MCF 10A (cell line): ENCODE measurements at regions not wholly inside any gene's neighbourhood (a gene's known extent, or its start where the extent isn't known, plus 50 kb on each side); places are given as distances from the start of the nearest gene placed in this dataset.

ENCODE experiments used
- BruUV-seq: library from RNA; stranded (reverse); fragments of 400-500 nt; replicated peaks from 2 replicates; lab custom pipeline; 2021; lab: Mats Ljungman, UMichigan
- CTCF ChIA-PET: fragments of 300-600 bp; sonication (Branson Sonifier 250); formaldehyde crosslinking; extraction: SDS; loops from one replicate; lab custom pipeline; 2021; ENCODE audit warnings: antibody characterized with exemption, inconsistent platforms; lab: Yijun Ruan, JAX
- POLR2A ChIA-PET: fragments of 300-600, 350-650 bp; sonication (Branson Sonifier 250); formaldehyde crosslinking; extraction: SDS; loops from one replicate; lab custom pipeline; 2020; ENCODE audit warnings: antibody characterized with exemption, inconsistent platforms; lab: Yijun Ruan, JAX
- DNase-seq: peaks from one replicate; pipeline ENCODE4 v3.0.0-alpha.2; 2018; ENCODE audit not compliant: unreplicated experiment
- H3K27ac Mint-ChIP-seq: one replicate; pipeline ENCODE4 v1.8.0; 2022; ENCODE audit warnings: mild to moderate bottlenecking, low read depth, mixed read lengths; ENCODE audit not compliant: unreplicated experiment
- H3K27me3 Mint-ChIP-seq: one replicate; pipeline ENCODE4 v1.8.0; 2022; ENCODE audit warnings: mixed read lengths; ENCODE audit not compliant: insufficient read depth, unreplicated experiment
- H3K36me3 Mint-ChIP-seq: one replicate; pipeline ENCODE4 v1.8.0; 2022; ENCODE audit warnings: mild to moderate bottlenecking, moderate library complexity, mixed read lengths; ENCODE audit not compliant: insufficient read depth, unreplicated experiment
- H3K4me1 Mint-ChIP-seq: one replicate; pipeline ENCODE4 v1.8.0; 2022; ENCODE audit warnings: mixed read lengths; ENCODE audit not compliant: insufficient read depth, unreplicated experiment
- H3K4me3 Mint-ChIP-seq: one replicate; pipeline ENCODE4 v1.8.0; 2022; ENCODE audit warnings: mild to moderate bottlenecking, moderate library complexity, mixed read lengths; ENCODE audit not compliant: unreplicated experiment
- H3K9me3 Mint-ChIP-seq: one replicate; pipeline ENCODE4 v1.8.0; 2022; ENCODE audit warnings: mixed read lengths; ENCODE audit not compliant: unreplicated experiment
- CTCF ChIP-seq: fragments of 200-600 bp; IDR thresholded peaks from one replicate; pipeline ENCODE4 v1.8.0; 2022; ENCODE audit warnings: antibody characterized with exemption, mild to moderate bottlenecking; ENCODE audit not compliant: unreplicated experiment
- intact Hi-C: fragments of 100-400 bp; cut with micrococcal nuclease; formaldehyde crosslinking; loops from 2 replicates; pipeline ENCODE4 v1.14.1; 2022

DNA sequence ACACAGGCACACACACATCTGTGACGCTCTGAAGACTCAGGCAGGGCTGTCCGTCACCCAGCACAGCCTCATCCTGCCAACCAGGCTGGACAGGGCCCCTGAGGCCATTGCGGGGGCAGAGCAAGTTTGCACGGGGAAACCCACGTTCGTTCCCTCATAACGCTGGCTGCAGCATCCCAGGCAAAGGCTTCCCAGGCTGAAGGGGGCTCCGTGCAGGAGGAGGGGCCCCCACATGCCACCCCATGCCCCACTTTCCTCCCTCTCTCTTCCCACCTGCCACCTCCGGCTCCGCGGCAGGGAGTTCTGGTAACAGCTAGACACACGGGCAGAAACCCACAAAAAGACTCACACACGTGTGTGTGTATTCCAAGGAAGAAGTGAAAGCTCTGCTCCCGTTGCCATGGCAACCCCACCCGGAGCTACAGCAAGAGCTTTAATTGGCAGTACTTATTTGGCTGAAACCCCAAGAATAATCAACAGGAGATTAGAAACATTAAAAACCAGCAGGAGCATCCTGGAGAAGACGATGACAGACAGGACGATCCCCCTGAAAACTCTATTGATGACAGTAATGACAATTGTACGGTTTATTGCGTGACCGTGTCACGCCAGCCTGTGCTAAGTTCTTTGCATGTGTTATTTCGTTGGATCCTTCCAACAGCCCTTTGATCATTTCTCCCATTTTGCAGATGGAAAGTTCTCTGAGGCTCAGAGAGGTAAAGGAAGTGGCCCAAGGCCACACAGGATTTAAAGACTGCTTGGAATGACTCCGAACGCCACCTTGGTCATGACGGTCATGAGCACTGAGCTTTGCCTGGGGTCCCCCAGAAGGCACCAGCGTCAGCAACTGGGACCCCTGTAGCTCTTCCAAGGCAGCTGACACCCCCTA, 247.1 kb downstream of the NPHP4 start:
- BruUV-seq = no TSS peak
- ChIA-PET POLR2A (interaction anchor here (0.7 kb wide), 2 partner anchors 121 to 235 kb away, joined by 4 read pairs; no protein-coding TSS in a partner anchor), CTCF (interaction anchor here (0.5 to 5.0 kb wide), 52 partner anchors 8 to 1882 kb away, joined by 3 to 144 read pairs (median 4); no protein-coding TSS in a partner anchor)
- intact Hi-C loops = loop anchor here (1.0 to 5.0 kb wide), 3 partner anchors 108 to 235 kb away; no protein-coding TSS in a partner anchor
- H3K27me3 Mint-ChIP-seq = peaks cover 15% of the 10 kb centered on the region
- H3K36me3 Mint-ChIP-seq = no peaks in the 10 kb centered on the region
- H3K9me3 Mint-ChIP-seq = no peaks in the 10 kb centered on the region
- H3K4me3 Mint-ChIP-seq = no peak overlapping the region
- DNase-seq = peak; percentile 8
- no peak for TF ChIP-seq CTCF
- H3K4me1 Mint-ChIP-seq = peaks cover 6% of the 10 kb centered on the region
- H3K27ac Mint-ChIP-seq = peak overlapping the region; percentile 2

GRCh38 chr1:5744341-5744740, 247.9 kb downstream of the NPHP4 start:
- no TSS peak for BruUV-seq
- TF ChIP-seq CTCF = no peak
- no peak for DNase-seq
- H3K27me3 Mint-ChIP-seq = peaks cover 7% of the 10 kb centered on the region
- intact Hi-C loops = no loop called here
- no peaks in the 10 kb centered on the region for H3K9me3 Mint-ChIP-seq
- H3K4me1 Mint-ChIP-seq = peaks cover 6% of the 10 kb centered on the region
- H3K36me3 Mint-ChIP-seq = no peaks in the 10 kb centered on the region
- POLR2A ChIA-PET = no interaction called here
- peak overlapping the region; percentile 2 for H3K27ac Mint-ChIP-seq
- no peak overlapping the region for H3K4me3 Mint-ChIP-seq
- CTCF ChIA-PET = interaction anchor here (0.7 to 5.0 kb wide), 9 partner anchors 24 to 966 kb away, joined by 3 to 144 read pairs (median 5); no protein-coding TSS in a partner anchor

DNA sequence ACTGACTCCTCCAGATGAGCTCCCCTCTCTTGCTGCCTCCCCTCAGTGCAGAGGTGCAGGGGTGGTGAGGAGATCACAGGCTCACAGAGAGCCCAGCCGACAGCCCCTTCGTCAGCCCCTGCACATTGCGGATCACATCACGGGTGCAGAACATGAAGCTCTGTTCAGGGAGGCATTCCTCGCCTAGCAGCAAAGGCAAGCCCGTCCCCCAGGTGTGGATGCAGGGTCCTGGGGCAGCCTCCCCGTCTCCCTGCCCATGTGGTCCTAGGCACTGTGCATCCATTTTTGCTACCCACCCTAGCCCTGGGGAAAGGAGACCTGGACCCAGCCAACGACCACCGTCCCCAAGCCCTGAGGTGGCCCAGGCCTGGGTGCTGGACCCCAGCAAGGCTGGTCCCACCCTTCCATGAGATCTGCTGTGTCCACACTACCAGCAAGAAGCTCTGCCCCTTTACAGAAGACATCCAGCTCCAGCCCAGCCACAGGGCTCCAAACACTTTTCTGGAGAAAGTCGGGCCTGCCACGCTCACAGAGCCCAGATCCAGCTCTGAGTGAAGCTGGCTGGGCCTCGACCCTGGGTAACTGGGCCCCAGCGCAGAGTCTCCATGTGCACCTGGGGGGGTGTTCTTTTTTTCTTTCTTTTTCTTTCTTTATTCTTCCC, 248.7 kb downstream of the NPHP4 start:
- Mint-ChIP-seq H3K27me3 (no peaks in the 10 kb centered on the region), H3K4me3 (no peak overlapping the region), H3K9me3 (no peaks in the 10 kb centered on the region), H3K27ac (no peak overlapping the region), H3K4me1 (peaks cover 6% of the 10 kb centered on the region), H3K36me3 (no peaks in the 10 kb centered on the region)
- ChIA-PET CTCF (interaction anchor here (0.7 to 5.0 kb wide), 7 partner anchors 105 to 965 kb away, joined by 3 to 144 read pairs (median 20); no protein-coding TSS in a partner anchor), POLR2A (no interaction called here)
- no peak for TF ChIP-seq CTCF
- intact Hi-C loops = no loop called here
- no peak for DNase-seq
- BruUV-seq = no TSS peak

DNA sequence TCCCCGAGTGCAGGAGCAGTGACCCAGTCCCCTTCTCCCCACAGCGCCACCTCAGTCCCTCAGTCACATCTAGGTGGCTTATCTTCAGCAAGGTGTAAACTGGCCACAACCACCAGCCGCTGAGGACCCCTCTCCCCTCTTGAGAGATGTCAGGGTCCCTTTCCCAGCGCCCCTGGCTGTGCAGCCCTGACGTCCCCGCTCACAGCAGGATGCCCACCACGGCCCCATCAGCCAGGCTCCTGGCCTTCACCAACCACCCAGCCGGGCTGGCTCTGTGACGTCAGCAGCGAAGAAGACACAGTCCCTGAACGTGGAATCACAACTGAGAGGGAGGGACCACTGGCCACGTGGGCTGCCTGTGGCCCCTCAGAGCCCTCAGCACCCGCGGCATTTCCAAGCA, 249.4 kb downstream of the NPHP4 start:
- no peak for TF ChIP-seq CTCF
- intact Hi-C loops = no loop called here
- Mint-ChIP-seq H3K4me3 (no peak overlapping the region), H3K27me3 (no peaks in the 10 kb centered on the region), H3K9me3 (no peaks in the 10 kb centered on the region), H3K27ac (no peak overlapping the region), H3K4me1 (peaks cover 6% of the 10 kb centered on the region), H3K36me3 (no peaks in the 10 kb centered on the region)
- POLR2A ChIA-PET = no interaction called here
- no TSS peak for BruUV-seq
- no peak for DNase-seq
- CTCF ChIA-PET = interaction anchor here (1.0 to 5.0 kb wide), 3 partner anchors 105 to 232 kb away, joined by 4 to 144 read pairs (median 8); no protein-coding TSS in a partner anchor
